IMR-90 (cell line): ENCODE measurements at regions not wholly inside any gene's neighbourhood (a gene's known extent, or its start where the extent isn't known, plus 50 kb on each side); places are given as distances from the start of the nearest gene placed in this dataset.

Experiments
- ATAC-seq: fragments of 200-7000 bp; cut with Tn5 transposase; 2 replicates; pipeline ENCODE4 v1.9.1; 2020; ENCODE audit warnings: low read depth, mild to moderate bottlenecking, moderate library complexity
- BruUV-seq: library from RNA; stranded (reverse); fragments of 400-500 nt; replicated peaks from 2 replicates; lab custom pipeline; 2021; lab: Mats Ljungman, UMichigan
- CTCF ChIA-PET: fragments of 300-600 bp; formaldehyde crosslinking; extraction: SDS; loops from one replicate; lab custom pipeline; 2021; ENCODE audit warnings: antibody characterized with exemption; lab: Yijun Ruan, JAX
- POLR2A ChIA-PET: fragments of 300-600 bp; sonication (Branson Sonifier 250); formaldehyde crosslinking; loops from one replicate; lab custom pipeline; 2022; ENCODE audit warnings: antibody characterized with exemption; ENCODE audit not compliant: unreplicated experiment; lab: Charles Lee
- DNase-seq: peaks from one replicate; pipeline ENCODE4 v3.0.0; 2013
- H2AFZ ChIP-seq: replicated peaks from 2 replicates; pipeline ENCODE3; 2013; ENCODE audit warnings: low read length, mild to moderate bottlenecking; ENCODE audit not compliant: poor library complexity
- H2AK5ac ChIP-seq: 2 replicates; pipeline ENCODE4 v1.6.1; 2013; ENCODE audit warnings: low read depth, low read length, inconsistent platforms
- H2AK9ac ChIP-seq: replicated peaks from 2 replicates; pipeline ENCODE3; 2013; ENCODE audit warnings: mild to moderate bottlenecking, low read depth, low read length, moderate library complexity; ENCODE audit not compliant: poor library complexity
- H2BK120ac ChIP-seq: 2 replicates; pipeline ENCODE4 v1.6.1; 2013; ENCODE audit warnings: low read depth, low read length, inconsistent platforms
- H2BK15ac ChIP-seq: 3 replicates; pipeline ENCODE4 v1.6.1; 2013; ENCODE audit warnings: low read depth, low read length, inconsistent platforms
- H2BK20ac ChIP-seq: 2 replicates; pipeline ENCODE4 v1.6.1; 2013; ENCODE audit warnings: low read depth, mild to moderate bottlenecking, inconsistent platforms, low read length, moderate library complexity
- H2BK5ac ChIP-seq: 2 replicates; pipeline ENCODE4 v1.6.1; 2013; ENCODE audit warnings: mild to moderate bottlenecking, low read depth, low read length, inconsistent platforms; ENCODE audit not compliant: poor library complexity, severe bottlenecking
- H3K14ac ChIP-seq: replicated peaks from 2 replicates; pipeline ENCODE4 v1.6.1; 2013; ENCODE audit warnings: low read depth, low read length, inconsistent platforms
- H3K18ac ChIP-seq: 2 replicates; pipeline ENCODE4 v1.6.1; 2013; ENCODE audit warnings: low read depth, low read length, control low read depth
- H3K23ac ChIP-seq: 2 replicates; pipeline ENCODE4 v1.6.1; 2013; ENCODE audit warnings: low read depth, low read length, inconsistent platforms
- H3K27ac ChIP-seq: 2 replicates; pipeline ENCODE4 v1.5.1; 2013; ENCODE audit warnings: mild to moderate bottlenecking, control low read depth, low read length; ENCODE audit not compliant: insufficient read depth
- H3K27me3 ChIP-seq: 2 replicates; pipeline ENCODE4 v1.6.1; 2013; ENCODE audit warnings: low read length; ENCODE audit not compliant: control insufficient read depth, insufficient read depth
- H3K36me3 ChIP-seq: 2 replicates; pipeline ENCODE4 v1.6.1; 2013; ENCODE audit warnings: low read length, mixed read lengths; ENCODE audit not compliant: control insufficient read depth, insufficient read depth
- H3K4ac ChIP-seq: 2 replicates; pipeline ENCODE4 v1.6.1; 2013; ENCODE audit warnings: low read depth, low read length, inconsistent platforms
- H3K4me1 ChIP-seq: 2 replicates; pipeline ENCODE4 v1.6.1; 2013; ENCODE audit warnings: low read length, mixed read lengths; ENCODE audit not compliant: control insufficient read depth, insufficient read depth
- H3K4me2 ChIP-seq: 2 replicates; pipeline ENCODE4 v1.6.1; 2013; ENCODE audit warnings: low read depth, mild to moderate bottlenecking, control low read depth, low read length, moderate library complexity
- H3K4me3 ChIP-seq: 2 replicates; pipeline ENCODE4 v1.5.1; 2013; ENCODE audit warnings: low read depth, mild to moderate bottlenecking, control low read depth, low read length, moderate library complexity; ENCODE audit not compliant: insufficient read depth
- H3K56ac ChIP-seq: 2 replicates; pipeline ENCODE4 v1.6.1; 2013; ENCODE audit warnings: low read length, inconsistent platforms; ENCODE audit not compliant: insufficient read depth; ENCODE audit errors: extremely low read depth
- H3K79me1 ChIP-seq, 2 experiments: 2 replicates each; pipeline ENCODE4 v1.6.1; 2013; ENCODE audit warnings: low read length in 2 of 2, inconsistent platforms in 1 of 2, low read depth in 1 of 2
- H3K9ac ChIP-seq: 2 replicates; pipeline ENCODE4 v1.6.1; 2013; ENCODE audit warnings: low read depth, low read length, control low read depth
- H3K9me1 ChIP-seq: 2 replicates; pipeline ENCODE4 v1.6.1; 2013; ENCODE audit warnings: low read length, inconsistent platforms; ENCODE audit not compliant: insufficient read depth
- H3K9me3 ChIP-seq: 2 replicates; pipeline ENCODE4 v1.6.1; 2013; ENCODE audit warnings: low read length; ENCODE audit not compliant: control insufficient read depth, insufficient read depth
- H4K20me1 ChIP-seq: 2 replicates; pipeline ENCODE4 v1.6.1; 2013; ENCODE audit warnings: low read length, inconsistent platforms; ENCODE audit not compliant: insufficient read depth
- H4K5ac ChIP-seq: 2 replicates; pipeline ENCODE4 v1.6.1; 2013; ENCODE audit warnings: mild to moderate bottlenecking, low read depth, low read length, control low read depth
- H4K8ac ChIP-seq, 2 experiments: 2 replicates each; pipeline ENCODE4 v1.6.1; 2013; ENCODE audit warnings: low read depth in 2 of 2, low read length in 2 of 2, control low read depth in 1 of 2, inconsistent platforms in 1 of 2
- H4K91ac ChIP-seq: 2 replicates; pipeline ENCODE4 v1.6.1; 2013; ENCODE audit warnings: low read depth, low read length, inconsistent platforms; ENCODE audit not compliant: insufficient read depth
- BHLHE40 ChIP-seq: fragments of 150-350 bp; IDR thresholded peaks from 2 replicates; pipeline ENCODE4 v1.6.1; 2016; ENCODE audit warnings: mild to moderate bottlenecking, low read depth, low read length
- CEBPB ChIP-seq: IDR thresholded peaks from 2 replicates; pipeline ENCODE4 v1.6.1; 2012; ENCODE audit warnings: low read depth, low read length, improper control_type of control experiment
- CHD1 ChIP-seq: IDR thresholded peaks from 2 replicates; pipeline ENCODE4 v1.6.1; 2012; ENCODE audit warnings: low read depth, low read length, improper control_type of control experiment
- CTCF ChIP-seq: conservative IDR thresholded peaks from 2 replicates; pipeline ENCODE4 v1.5.1; 2012; ENCODE audit warnings: mild to moderate bottlenecking, low read depth, low read length, improper control_type of control experiment
- ELK1 ChIP-seq: fragments of 150-350 bp; IDR thresholded peaks from 2 replicates; pipeline ENCODE4 v1.6.1; 2016; ENCODE audit warnings: low read depth, mild to moderate bottlenecking, low read length, moderate library complexity, borderline replicate concordance
- FOS ChIP-seq: fragments of 150-350 bp; IDR thresholded peaks from 2 replicates; pipeline ENCODE4 v1.6.1; 2016; ENCODE audit warnings: low read depth, low read length
- MAFK ChIP-seq: IDR thresholded peaks from 2 replicates; pipeline ENCODE4 v1.6.1; 2012; ENCODE audit warnings: low read depth, low read length, improper control_type of control experiment
- MAZ ChIP-seq: IDR thresholded peaks from 2 replicates; pipeline ENCODE4 v1.6.1; 2012; ENCODE audit warnings: low read depth, mild to moderate bottlenecking, low read length, improper control_type of control experiment, moderate library complexity, borderline replicate concordance
- MXI1 ChIP-seq: IDR thresholded peaks from 2 replicates; pipeline ENCODE4 v1.6.1; 2012; ENCODE audit warnings: low read depth, mild to moderate bottlenecking, low read length, moderate library complexity, borderline replicate concordance
- NFE2L2 ChIP-seq: fragments of 150-350 bp; IDR thresholded peaks from 2 replicates; pipeline ENCODE4 v1.6.1; 2016; ENCODE audit warnings: low read depth, mild to moderate bottlenecking, low read length
- POLR2A ChIP-seq: IDR thresholded peaks from 2 replicates; pipeline ENCODE4 v1.6.1; 2012; ENCODE audit warnings: mild to moderate bottlenecking, low read depth, low read length
- RAD21 ChIP-seq: IDR thresholded peaks from 2 replicates; pipeline ENCODE4 v1.6.1; 2012; ENCODE audit warnings: low read length, improper control_type of control experiment
- RCOR1 ChIP-seq: IDR thresholded peaks from 2 replicates; pipeline ENCODE4 v1.6.1; 2012; ENCODE audit warnings: mild to moderate bottlenecking, low read length, improper control_type of control experiment; ENCODE audit not compliant: insufficient replicate concordance
- RFX5 ChIP-seq: IDR thresholded peaks from 2 replicates; pipeline ENCODE4 v1.8.0; 2012; ENCODE audit warnings: low read depth, mild to moderate bottlenecking, low read length, moderate library complexity
- SMC3 ChIP-seq: fragments of 150-350 bp; IDR thresholded peaks from 2 replicates; pipeline ENCODE4 v1.6.1; 2016; ENCODE audit warnings: low read depth, mild to moderate bottlenecking, antibody characterized with exemption, low read length, moderate library complexity
- USF2 ChIP-seq: fragments of 150-350 bp; IDR thresholded peaks from 2 replicates; pipeline ENCODE4 v1.6.1; 2017; ENCODE audit warnings: mild to moderate bottlenecking, antibody characterized with exemption, low read length, low read depth
- WGBS, 2 experiments: methylation state at CpG; one replicate each; pipeline versions ENCODE4 v1.1.5 to v1.1.7; 2013; ENCODE audit warnings: missing lambda C conversion rate in 2 of 2; ENCODE audit not compliant: insufficient read length in 1 of 2; ENCODE audit errors: extremely low coverage in 2 of 2; 5-methylcytosine and 5-hydroxymethylcytosine counted together
- dilution Hi-C: fragments of 300-500 bp; cut with HindIII; formaldehyde crosslinking; loops from one replicate; pipeline ENCODE4 v1.14.3; 2018; ENCODE audit warnings: low sequenced_read_pairs; ENCODE audit not compliant: unreplicated experiment
- in situ Hi-C: fragments of 300-500 bp; cut with MboI; formaldehyde crosslinking; loops from 3 replicates; pipeline ENCODE4 v1.14.3; 2019; ENCODE audit warnings: low sequenced_read_pairs, inconsistent platforms, mixed read lengths
- intact Hi-C: fragments of 100-400 bp; cut with micrococcal nuclease; formaldehyde crosslinking; loops from 2 replicates; pipeline ENCODE4 v1.10.0; 2022

GRCh38 chr3:144351773-144352365, 380.2 kb downstream of the DIPK2A start:
- Histone ChIP-seq H3K79me1 (no peaks in the 10 kb centered on the region), H3K23ac (no peak overlapping the region), H2BK20ac (no peak overlapping the region), H3K36me3 (no peaks in the 10 kb centered on the region), H2BK5ac (no peak overlapping the region), H2BK120ac (no peak overlapping the region), H2AFZ (no peak overlapping the region), H2BK15ac (no peak overlapping the region), H3K27me3 (no peaks in the 10 kb centered on the region), H2AK5ac (no peak overlapping the region), H3K9ac (no peak overlapping the region), H2AK9ac (no peak overlapping the region), H3K4me2 (no peak overlapping the region), H4K8ac (no peak overlapping the region), H4K20me1 (no peaks in the 10 kb centered on the region), H3K4me3 (no peak overlapping the region), H3K18ac (no peak overlapping the region), H3K56ac (no peak overlapping the region), H3K9me1 (no peaks in the 10 kb centered on the region), H3K4ac (no peak overlapping the region), H3K27ac (no peak overlapping the region), H3K9me3 (no peaks in the 10 kb centered on the region), H3K4me1 (no peaks in the 10 kb centered on the region), H4K5ac (no peak overlapping the region), H4K91ac (no peak overlapping the region), H3K14ac (no peak overlapping the region)
- POLR2A ChIA-PET, result no interaction called here
- no CpG with 5 or more reads among the region's 4 CpGs for WGBS, 2 experiments
- intact Hi-C loops, result no loop called here
- ATAC-seq (no peak), DNase-seq (no peak)
- BruUV-seq, result no TSS peak
- dilution Hi-C loops, result no loop called here
- TF ChIP-seq SMC3 (no peak), MXI1 (no peak), FOS (no peak), RAD21 (no peak), BHLHE40 (no peak), ELK1 (no peak), POLR2A (no peak), CHD1 (no peak), MAFK (no peak), MAZ (no peak), RFX5 (no peak), NFE2L2 (no peak), CEBPB (no peak), CTCF (no peak), USF2 (no peak), RCOR1 (no peak)
- CTCF ChIA-PET, result no interaction called here
- in situ Hi-C loops, result no loop called here
